CD14-positive monocyte (primary cell): ENCODE measurements at regions not wholly inside any gene's neighbourhood (a gene's known extent, or its start where the extent isn't known, plus 50 kb on each side); places are given as distances from the start of the nearest gene placed in this dataset.

Experiments
- DNase-seq, 3 donors: peaks; one replicate each; pipeline ENCODE4 v3.0.0-alpha.2; 2011 to 2022
- H2AFZ ChIP-seq: 2 replicates; pipeline ENCODE4 v1.6.0; 2012; ENCODE audit warnings: mild to moderate bottlenecking, low read depth, low read length, inconsistent platforms; ENCODE audit not compliant: insufficient read depth, poor library complexity, severe bottlenecking
- H3K27ac ChIP-seq, 2 donors: 1 replicate in 1 of 2; 2 replicates in 1 of 2; pipeline ENCODE4 v1.5.1; 2012 to 2013; ENCODE audit warnings: low read length in 2 of 2, control low read depth in 1 of 2, inconsistent platforms in 1 of 2, low read depth in 1 of 2, mild to moderate bottlenecking in 1 of 2
- H3K27me3 ChIP-seq, 2 donors: one replicate each; pipeline versions ENCODE4 v1.6.0 to v1.6.1; 2011 to 2013; ENCODE audit warnings: low read length in 2 of 2; ENCODE audit not compliant: control insufficient read depth in 2 of 2, insufficient read depth in 2 of 2
- H3K36me3 ChIP-seq, 2 donors: replicated peaks in 1 of 2; 1 replicate in 1 of 2; 2 replicates in 1 of 2; pipeline versions ENCODE4 v1.5.1 to v1.6.1; 2012 to 2013; ENCODE audit warnings: low read length in 2 of 2, control low read depth in 1 of 2, inconsistent platforms in 1 of 2, mild to moderate bottlenecking in 1 of 2; ENCODE audit not compliant: insufficient read depth in 2 of 2, control insufficient read depth in 1 of 2
- H3K4me1 ChIP-seq, 2 donors: 1 replicate in 1 of 2; 2 replicates in 1 of 2; pipeline versions ENCODE4 v1.5.1 to v1.6.1; 2012 to 2013; ENCODE audit warnings: low read length in 2 of 2, control low read depth in 1 of 2, inconsistent platforms in 1 of 2, mild to moderate bottlenecking in 1 of 2, moderate library complexity in 1 of 2; ENCODE audit not compliant: insufficient read depth in 2 of 2, control insufficient read depth in 1 of 2
- H3K4me2 ChIP-seq: replicated peaks from 2 replicates; pipeline ENCODE3; 2012; ENCODE audit warnings: low read length, moderate library complexity, mild to moderate bottlenecking; ENCODE audit not compliant: poor library complexity, severe bottlenecking; ENCODE audit errors: extremely low read depth
- H3K4me3 ChIP-seq, 3 experiments: fragments of 200-600 bp in 1 of 3; sonication (generic) in 1 of 3; replicated peaks in 1 of 3; 1 replicate in 2 of 3; 2 replicates in 1 of 3; pipeline ENCODE4 v1.5.1; 2011 to 2013; ENCODE audit warnings: low read length in 3 of 3, mild to moderate bottlenecking in 3 of 3, control low read depth in 2 of 3, low read depth in 2 of 3, inconsistent platforms in 1 of 3, moderate library complexity in 1 of 3
- H3K79me2 ChIP-seq: 2 replicates; pipeline ENCODE4 v1.6.0; 2012; ENCODE audit warnings: mild to moderate bottlenecking, control low read depth, inconsistent platforms, low read length, moderate library complexity; ENCODE audit not compliant: insufficient read depth
- H3K9ac ChIP-seq: 2 replicates; pipeline ENCODE4 v1.6.0; 2017; ENCODE audit warnings: low read length, mild to moderate bottlenecking; ENCODE audit not compliant: insufficient read depth, poor library complexity, severe bottlenecking
- H3K9me3 ChIP-seq, 2 donors: replicated peaks in 1 of 2; 1 replicate in 1 of 2; 2 replicates in 1 of 2; pipeline versions ENCODE4 v1.5.1 to v1.6.1; 2012 to 2013; ENCODE audit warnings: low read length in 2 of 2, control low read depth in 1 of 2; ENCODE audit not compliant: control insufficient read depth in 1 of 2, insufficient read depth in 1 of 2
- H4K20me1 ChIP-seq: 2 replicates; pipeline ENCODE4 v1.6.0; 2012; ENCODE audit warnings: mild to moderate bottlenecking, low read length, control low read depth, moderate library complexity; ENCODE audit not compliant: insufficient read depth
- H3K27ac Mint-ChIP-seq, 7 donors: one replicate each; pipeline ENCODE4 v1.8.0; 2020; ENCODE audit warnings: mild to moderate bottlenecking in 7 of 7, mixed read lengths in 7 of 7, moderate library complexity in 6 of 7, inconsistent platforms in 2 of 7
- H3K27me3 Mint-ChIP-seq, 3 donors: one replicate each; pipeline ENCODE4 v1.8.0; 2021 to 2022; ENCODE audit warnings: low read depth in 3 of 3, mild to moderate bottlenecking in 3 of 3, mixed read lengths in 3 of 3, moderate library complexity in 3 of 3, inconsistent platforms in 1 of 3
- H3K36me3 Mint-ChIP-seq, 2 donors: one replicate each; pipeline ENCODE4 v1.8.0; 2020; ENCODE audit warnings: mixed read lengths in 2 of 2, inconsistent platforms in 1 of 2, mild to moderate bottlenecking in 1 of 2
- H3K4me1 Mint-ChIP-seq: one replicate; pipeline ENCODE4 v1.8.0; 2020; ENCODE audit warnings: mild to moderate bottlenecking, mixed read lengths
- H3K4me3 Mint-ChIP-seq, 2 donors: one replicate each; pipeline ENCODE4 v1.8.0; 2020; ENCODE audit warnings: mild to moderate bottlenecking in 2 of 2, mixed read lengths in 2 of 2, moderate library complexity in 1 of 2
- H3K9me3 Mint-ChIP-seq, 7 donors: one replicate each; pipeline ENCODE4 v1.8.0; 2020 to 2022; ENCODE audit warnings: mixed read lengths in 7 of 7, mild to moderate bottlenecking in 6 of 7, moderate library complexity in 6 of 7, inconsistent platforms in 2 of 7
- WGBS: methylation state at CpG from one replicate; pipeline ENCODE4 v1.1.5; 2013; ENCODE audit warnings: missing lambda C conversion rate; ENCODE audit not compliant: insufficient coverage; 5-methylcytosine and 5-hydroxymethylcytosine counted together
- intact Hi-C, 2 donors: fragments of 100-400 bp; cut with micrococcal nuclease; formaldehyde crosslinking; loops; one replicate each; pipeline versions ENCODE4 v1.15.0 to v1.15.1; 2023
- TF ChIP-seq, protein P1 (sequence below): fragments of 200-600 bp; IDR thresholded peaks from one replicate; pipeline ENCODE4 v1.8.0; 2022; ENCODE audit warnings: antibody characterized with exemption, mild to moderate bottlenecking

DNA sequence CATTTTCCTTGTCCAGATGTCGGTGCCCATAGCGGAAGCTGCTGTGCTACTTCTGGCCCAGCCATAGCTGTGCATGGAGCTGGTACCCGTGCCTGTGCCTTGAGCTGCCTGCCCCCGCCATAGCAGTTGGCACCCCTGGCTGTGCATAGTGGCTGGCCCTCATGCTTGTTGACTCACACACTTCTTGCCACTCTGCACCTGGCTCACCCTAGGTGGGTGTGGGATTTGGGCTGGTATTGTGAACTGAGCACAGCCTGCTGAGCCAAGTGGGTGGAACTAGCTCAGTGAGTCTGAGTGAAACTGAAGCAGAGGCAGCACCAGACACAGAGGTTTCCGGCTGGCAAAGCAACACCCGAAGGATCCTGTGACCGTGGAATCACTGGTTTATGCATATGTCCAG, 689.5 kb upstream of the EYS start:
- Histone ChIP-seq H3K36me3 (no peaks in the 10 kb centered on the region), H2AFZ (no peak overlapping the region), H3K79me2 (no peaks in the 10 kb centered on the region), H3K27ac (no peak overlapping the region), H4K20me1 (no peaks in the 10 kb centered on the region), H3K4me1 (no peaks in the 10 kb centered on the region), H3K9ac (no peak overlapping the region), H3K9me3 (peaks cover 13 to 14% of the 10 kb centered on the region in 2 donors), H3K4me2 (no peak overlapping the region), H3K27me3 (no peaks in the 10 kb centered on the region), H3K4me3 (no peak overlapping the region)
- H3K27me3 Mint-ChIP-seq, result peaks cover 0 to 2% (median 0%) of the 10 kb centered on the region in 3 donors
- 87% methylated on average over 4 of the region's 7 CpGs for WGBS
- TF ChIP-seq, protein P1, sequence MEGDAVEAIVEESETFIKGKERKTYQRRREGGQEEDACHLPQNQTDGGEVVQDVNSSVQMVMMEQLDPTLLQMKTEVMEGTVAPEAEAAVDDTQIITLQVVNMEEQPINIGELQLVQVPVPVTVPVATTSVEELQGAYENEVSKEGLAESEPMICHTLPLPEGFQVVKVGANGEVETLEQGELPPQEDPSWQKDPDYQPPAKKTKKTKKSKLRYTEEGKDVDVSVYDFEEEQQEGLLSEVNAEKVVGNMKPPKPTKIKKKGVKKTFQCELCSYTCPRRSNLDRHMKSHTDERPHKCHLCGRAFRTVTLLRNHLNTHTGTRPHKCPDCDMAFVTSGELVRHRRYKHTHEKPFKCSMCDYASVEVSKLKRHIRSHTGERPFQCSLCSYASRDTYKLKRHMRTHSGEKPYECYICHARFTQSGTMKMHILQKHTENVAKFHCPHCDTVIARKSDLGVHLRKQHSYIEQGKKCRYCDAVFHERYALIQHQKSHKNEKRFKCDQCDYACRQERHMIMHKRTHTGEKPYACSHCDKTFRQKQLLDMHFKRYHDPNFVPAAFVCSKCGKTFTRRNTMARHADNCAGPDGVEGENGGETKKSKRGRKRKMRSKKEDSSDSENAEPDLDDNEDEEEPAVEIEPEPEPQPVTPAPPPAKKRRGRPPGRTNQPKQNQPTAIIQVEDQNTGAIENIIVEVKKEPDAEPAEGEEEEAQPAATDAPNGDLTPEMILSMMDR, result no peak
- no peak overlapping the region for H3K27ac Mint-ChIP-seq
- peaks cover 0 to 6% (median 2%) of the 10 kb centered on the region in 7 donors for H3K9me3 Mint-ChIP-seq
- H3K36me3 Mint-ChIP-seq, result no peaks in the 10 kb centered on the region
- H3K4me1 Mint-ChIP-seq, result no peaks in the 10 kb centered on the region
- intact Hi-C loops, result no loop called here
- no peak overlapping the region for H3K4me3 Mint-ChIP-seq
- no peak for DNase-seq

DNA sequence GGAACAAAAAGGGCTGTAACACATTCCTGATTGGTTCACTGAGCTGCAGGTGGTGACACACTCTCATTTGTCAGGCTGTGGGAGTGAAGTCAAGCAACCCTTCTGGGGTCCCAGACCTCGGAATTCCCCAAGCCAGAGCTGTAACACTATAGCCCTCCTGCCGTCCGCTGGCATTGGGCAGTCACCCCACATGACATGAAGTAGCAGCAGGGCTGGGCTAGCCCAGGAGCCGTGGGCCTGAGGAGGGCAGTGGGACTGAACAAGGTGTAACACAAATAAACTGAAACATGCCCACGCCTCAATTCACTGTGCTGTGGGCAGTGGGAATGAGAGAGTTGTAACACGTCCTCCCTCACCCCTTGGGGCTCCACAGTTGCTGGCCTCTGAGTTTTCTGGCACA, 689.1 kb upstream of the EYS start:
- TF ChIP-seq, protein P1, result no peak
- Histone ChIP-seq H3K27me3 (no peaks in the 10 kb centered on the region), H3K36me3 (no peaks in the 10 kb centered on the region), H3K9ac (no peak overlapping the region), H3K4me3 (no peak overlapping the region), H3K79me2 (no peaks in the 10 kb centered on the region), H3K9me3 (peaks cover 13 to 14% of the 10 kb centered on the region in 2 donors), H2AFZ (no peak overlapping the region), H3K27ac (no peak overlapping the region), H4K20me1 (no peaks in the 10 kb centered on the region), H3K4me1 (no peaks in the 10 kb centered on the region), H3K4me2 (no peak overlapping the region)
- H3K4me3 Mint-ChIP-seq, result no peak overlapping the region
- H3K27ac Mint-ChIP-seq, result no peak overlapping the region
- peaks cover 0 to 6% (median 2%) of the 10 kb centered on the region in 7 donors for H3K9me3 Mint-ChIP-seq
- intact Hi-C loops, result no loop called here
- WGBS, result 67% methylated on average over 1 of the region's 6 CpGs
- DNase-seq, result no peak
- H3K4me1 Mint-ChIP-seq, result no peaks in the 10 kb centered on the region
- no peaks in the 10 kb centered on the region for H3K36me3 Mint-ChIP-seq
- peaks cover 0 to 2% (median 0%) of the 10 kb centered on the region in 3 donors for H3K27me3 Mint-ChIP-seq
